Astrocyte of the cerebellum (primary cell): ENCODE measurements at regions not wholly inside any gene's neighbourhood (a gene's known extent, or its start where the extent isn't known, plus 50 kb on each side); places are given as distances from the start of the nearest gene placed in this dataset.

Experiments used
- DNase-seq: peaks from one replicate; pipeline ENCODE4 v3.0.0-alpha.2; 2011; ENCODE audit warnings: low read depth
- H3K4me3 ChIP-seq: 2 replicates; pipeline ENCODE4 v1.5.1; 2011; ENCODE audit warnings: mild to moderate bottlenecking, low read depth, low read length, moderate library complexity
- CTCF ChIP-seq: IDR thresholded peaks from 2 replicates; pipeline ENCODE4 v1.5.1; 2012; ENCODE audit warnings: low read length, low read depth, moderate library complexity, mild to moderate bottlenecking; ENCODE audit errors: missing control alignments
- in situ Hi-C: cut with HindIII; loops from 2 replicates; pipeline ENCODE4 v1.10.0; 2017; ENCODE audit warnings: low sequenced_read_pairs

DNA sequence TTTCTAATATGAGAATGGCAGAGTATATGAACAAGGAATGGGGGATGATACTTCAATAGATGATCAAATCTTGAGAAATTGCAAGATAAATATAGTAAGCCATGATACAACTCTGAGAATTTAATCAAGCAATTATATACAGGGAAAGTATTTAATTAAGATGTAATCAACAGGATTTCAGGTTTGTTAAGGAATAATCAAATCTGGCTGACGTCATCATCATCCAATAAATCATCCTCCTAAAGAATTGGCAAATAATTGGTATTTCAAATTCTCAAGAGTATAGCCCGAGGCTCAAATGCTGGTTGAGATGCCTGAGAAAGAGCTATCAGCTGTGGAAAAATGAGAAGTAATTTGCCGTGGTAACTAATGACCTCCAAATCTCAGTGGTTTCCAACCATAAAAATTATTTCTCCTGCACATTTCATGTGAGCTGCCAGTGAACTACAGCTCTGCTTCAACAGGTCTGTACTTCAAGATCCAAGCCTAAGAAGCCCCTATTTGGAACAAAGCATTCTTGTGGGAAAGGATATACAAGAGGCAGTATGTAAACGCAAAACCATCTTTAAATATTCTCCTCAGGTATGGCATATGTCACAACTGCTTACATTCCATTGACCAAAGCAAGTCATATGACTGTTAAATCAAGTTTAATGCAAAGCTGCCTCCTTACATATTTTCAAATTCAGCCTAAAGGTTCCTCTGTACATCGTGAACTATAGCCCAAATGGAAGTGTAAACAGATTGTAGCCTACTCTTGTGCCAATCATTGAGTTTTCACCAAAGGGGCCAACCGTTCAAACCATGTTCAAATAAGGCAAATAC lies 503.0 kb downstream of the KIF20B start:
- in situ Hi-C loops: no loop called here
- no peak for TF ChIP-seq CTCF
- DNase-seq: no peak
- no peak overlapping the region for H3K4me3 ChIP-seq

GRCh38 chr10:90204956-90205314 lies 503.5 kb downstream of the KIF20B start:
- in situ Hi-C loops: no loop called here
- TF ChIP-seq CTCF: no peak

DNA sequence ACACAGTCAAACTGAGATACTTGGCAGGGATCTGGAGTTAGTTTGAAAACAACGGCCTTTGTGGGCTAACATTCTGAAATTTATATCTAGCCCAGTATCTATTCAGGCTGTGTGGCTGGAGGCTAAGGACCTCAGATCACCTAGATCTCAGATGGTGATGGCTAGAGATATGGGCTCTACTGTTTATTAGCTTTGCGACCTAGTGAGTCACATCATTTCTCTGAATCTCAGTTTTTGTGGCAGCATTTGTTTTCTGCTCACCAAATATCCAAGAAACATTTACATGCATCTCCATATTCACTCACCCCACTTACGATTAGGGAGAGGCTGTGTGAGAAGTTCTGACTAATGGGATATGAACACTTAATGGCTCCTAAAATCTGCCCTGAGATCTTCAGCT lies 503.9 kb downstream of the KIF20B start:
- no peak overlapping the region for H3K4me3 ChIP-seq
- in situ Hi-C loops: no loop called here
- TF ChIP-seq CTCF: no peak
- no peak for DNase-seq

More at GRCh38 chr10:90204956-90205314, 503.5 kb downstream of the KIF20B start:
- H3K4me3 ChIP-seq: no peak overlapping the region
- peak; percentile 85 for DNase-seq

DNA sequence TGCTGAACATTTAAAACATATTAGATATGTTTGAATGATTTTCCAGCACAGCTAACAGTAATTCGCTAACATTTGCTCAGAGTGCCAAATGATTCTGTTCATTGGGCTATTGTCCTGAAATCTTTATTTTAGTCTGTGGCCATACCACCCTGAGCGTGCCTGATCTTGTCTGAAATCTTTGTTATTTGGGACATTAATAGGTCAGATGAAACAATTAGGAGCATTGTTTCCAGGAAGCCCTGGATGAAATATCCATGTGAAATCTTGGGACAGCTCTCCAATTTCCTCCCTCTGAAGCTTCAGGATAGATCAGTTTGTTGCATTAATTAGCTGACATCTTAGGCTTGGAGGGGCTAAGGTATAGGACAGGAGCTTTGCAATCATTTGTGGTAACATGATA lies 512.0 kb downstream of the KIF20B start:
- in situ Hi-C loops: no loop called here
- no peak for TF ChIP-seq CTCF
- no peak for DNase-seq

GRCh38 chr10:90218846-90219245 lies 517.5 kb downstream of the KIF20B start:
- H3K4me3 ChIP-seq: no peak overlapping the region
- in situ Hi-C loops: loop anchor here (5.0 kb wide), 1 partner anchor 98 kb away; no protein-coding TSS in a partner anchor
- no peak for DNase-seq
- no peak for TF ChIP-seq CTCF

More for the DNA sequence above, 512.0 kb downstream of the KIF20B start:
- no peak overlapping the region for H3K4me3 ChIP-seq

DNA sequence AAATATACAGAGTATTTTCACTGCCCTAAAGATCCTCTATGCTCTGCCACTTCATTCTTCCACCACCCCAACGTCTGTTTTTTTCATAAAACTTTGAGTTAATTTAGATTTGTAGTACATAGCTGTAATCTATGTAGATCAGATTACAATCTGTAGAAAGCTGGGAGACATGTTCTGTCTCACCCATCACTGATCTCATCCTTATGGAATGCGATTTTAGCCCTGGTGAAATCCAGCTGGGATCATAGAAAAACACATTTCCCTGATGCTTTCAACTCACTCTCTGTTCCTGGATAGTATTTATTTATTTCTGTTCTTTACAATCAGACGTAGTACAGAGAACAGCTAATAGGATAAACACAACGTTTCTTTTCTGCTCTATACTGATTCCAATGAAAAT lies 521.0 kb downstream of the KIF20B start:
- peak; percentile 70 for DNase-seq
- TF ChIP-seq CTCF: no peak
- in situ Hi-C loops: no loop called here
- H3K4me3 ChIP-seq: no peak overlapping the region

DNA sequence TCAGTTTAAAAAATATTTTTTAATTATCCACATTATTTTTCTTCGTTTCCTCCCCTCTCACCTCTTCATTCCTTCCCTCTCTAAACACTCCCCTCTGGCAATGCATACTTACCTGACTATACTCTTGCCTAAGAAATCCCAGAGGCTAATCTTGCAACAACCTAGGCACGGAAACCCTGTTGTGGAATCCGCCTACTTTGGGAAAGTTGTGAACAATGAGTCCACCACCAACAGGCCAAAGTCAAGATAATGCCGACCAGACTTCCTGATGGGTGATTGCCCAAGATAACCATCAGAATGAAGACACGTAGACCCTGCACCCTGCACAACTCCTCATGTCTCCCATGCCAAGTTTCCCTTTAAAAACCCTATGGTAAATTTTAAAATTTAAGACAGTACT lies 521.5 kb downstream of the KIF20B start:
- TF ChIP-seq CTCF: no peak
- H3K4me3 ChIP-seq: no peak overlapping the region
- in situ Hi-C loops: no loop called here
- DNase-seq: no peak
